OCI-LY7 (cell line): ENCODE measurements at regions not wholly inside any gene's neighbourhood (a gene's known extent, or its start where the extent isn't known, plus 50 kb on each side); places are given as distances from the start of the nearest gene placed in this dataset.

ENCODE experiments used
- BruUV-seq: library from RNA; stranded (reverse); fragments of 400-500 nt; replicated peaks from 2 replicates; lab custom pipeline; 2021; lab: Mats Ljungman, UMichigan
- CTCF ChIA-PET: fragments of 300-600 bp; sonication (Branson Sonifier 250); formaldehyde crosslinking; loops from one replicate; lab custom pipeline; 2022; ENCODE audit warnings: antibody characterized with exemption; ENCODE audit not compliant: unreplicated experiment; lab: Charles Lee
- POLR2A ChIA-PET: fragments of 300-600 bp; sonication (Branson Sonifier 250); formaldehyde crosslinking; loops from one replicate; lab custom pipeline; 2022; ENCODE audit warnings: antibody characterized with exemption; lab: Charles Lee
- DNase-seq: peaks from one replicate; pipeline ENCODE4 v3.0.0-alpha.2; 2015; ENCODE audit warnings: low spot score
- H2AFZ ChIP-seq: fragments of 200-600 bp; sonication (generic), shearing (Covaris generic); 2 replicates; pipeline ENCODE4 v1.6.1; 2014; ENCODE audit warnings: mild to moderate bottlenecking, antibody characterized with exemption, low read length, moderate library complexity
- H3K27ac ChIP-seq: fragments of 200-600 bp; sonication (generic); 2 replicates; pipeline ENCODE4 v1.5.1; 2014; ENCODE audit warnings: mixed run types, low read depth, mild to moderate bottlenecking, moderate library complexity, low read length, inconsistent platforms; ENCODE audit not compliant: poor library complexity, severe bottlenecking
- H3K36me3 ChIP-seq: fragments of 200-600 bp; sonication (generic); 2 replicates; pipeline ENCODE4 v1.6.1; 2014; ENCODE audit warnings: mild to moderate bottlenecking, antibody characterized with exemption, low read length, moderate library complexity, mixed read lengths; ENCODE audit not compliant: insufficient read depth
- H3K4me1 ChIP-seq: fragments of 200-600 bp; sonication (generic); 2 replicates; pipeline ENCODE4 v1.5.1; 2014; ENCODE audit warnings: mild to moderate bottlenecking, low read length; ENCODE audit not compliant: insufficient read depth, poor library complexity, severe bottlenecking
- H3K4me2 ChIP-seq: fragments of 200-600 bp; sonication (generic); 2 replicates; pipeline ENCODE4 v1.6.1; 2014; ENCODE audit warnings: mild to moderate bottlenecking, low read length
- H3K4me3 ChIP-seq: fragments of 200-600 bp; sonication (generic); 2 replicates; pipeline ENCODE4 v1.5.1; 2014; ENCODE audit warnings: mild to moderate bottlenecking, low read depth, low read length; ENCODE audit not compliant: poor library complexity, severe bottlenecking
- H3K79me2 ChIP-seq: fragments of 200-600 bp; sonication (generic); 2 replicates; pipeline ENCODE4 v1.6.1; 2016; ENCODE audit warnings: low read depth, mild to moderate bottlenecking, low read length, moderate library complexity, mixed read lengths; ENCODE audit not compliant: insufficient read depth
- H3K9me2 ChIP-seq: fragments of 200-600 bp; sonication (generic); 2 replicates; pipeline ENCODE4 v1.6.1; 2016; ENCODE audit warnings: mild to moderate bottlenecking, low read length, mixed read lengths; ENCODE audit not compliant: insufficient read depth
- H3K9me3 ChIP-seq: fragments of 200-600 bp; sonication (generic); 2 replicates; pipeline ENCODE4 v1.6.1; 2014; ENCODE audit warnings: mild to moderate bottlenecking, mixed run types, low read length, mixed read lengths
- H4K20me1 ChIP-seq: fragments of 200-600 bp; sonication (generic); 2 replicates; pipeline ENCODE4 v1.6.1; 2014; ENCODE audit warnings: mild to moderate bottlenecking, antibody characterized with exemption, low read length, moderate library complexity, mixed read lengths; ENCODE audit not compliant: insufficient read depth
- EZH2phosphoT487 ChIP-seq: fragments of 200-600 bp; sonication (generic); IDR thresholded peaks from 2 replicates; pipeline ENCODE4 v1.6.1; 2018; ENCODE audit warnings: low read depth, borderline replicate concordance, mild to moderate bottlenecking, mixed run types, antibody characterized with exemption, low read length, moderate library complexity, mixed read lengths
- intact Hi-C: fragments of 100-400 bp; cut with micrococcal nuclease; formaldehyde crosslinking; loops from one replicate; pipeline ENCODE4 v1.10.0; 2022; ENCODE audit not compliant: unreplicated experiment
- TF ChIP-seq, protein P1 (sequence below): fragments of 200-600 bp; sonication (generic); conservative IDR thresholded peaks from 2 replicates; pipeline ENCODE4 v1.5.1; 2014; ENCODE audit warnings: mild to moderate bottlenecking, antibody characterized with exemption, low read length, moderate library complexity, mixed read lengths

- intact Hi-C loops = no loop called here
These were observed 51.9 kb upstream of the CDON start for GRCh38 chr11:126114486-126115126.

GRCh38 chr11:126113963-126114362 is 51.3 kb upstream of the CDON start:
- POLR2A ChIA-PET = interaction anchor here (0.6 to 0.7 kb wide), 2 partner anchors 28 to 177 kb away, joined by 3 to 4 read pairs; no protein-coding TSS in a partner anchor
- Histone ChIP-seq H3K9me2 (no peaks in the 10 kb centered on the region), H2AFZ (no peak overlapping the region), H3K4me2 (no peak overlapping the region), H3K9me3 (no peaks in the 10 kb centered on the region), H3K27ac (no peak overlapping the region), H3K79me2 (no peaks in the 10 kb centered on the region), H3K36me3 (no peaks in the 10 kb centered on the region), H3K4me1 (no peaks in the 10 kb centered on the region), H3K4me3 (no peak overlapping the region), H4K20me1 (no peaks in the 10 kb centered on the region)
- no peak for TF ChIP-seq EZH2phosphoT487
- TF ChIP-seq, protein P1, sequence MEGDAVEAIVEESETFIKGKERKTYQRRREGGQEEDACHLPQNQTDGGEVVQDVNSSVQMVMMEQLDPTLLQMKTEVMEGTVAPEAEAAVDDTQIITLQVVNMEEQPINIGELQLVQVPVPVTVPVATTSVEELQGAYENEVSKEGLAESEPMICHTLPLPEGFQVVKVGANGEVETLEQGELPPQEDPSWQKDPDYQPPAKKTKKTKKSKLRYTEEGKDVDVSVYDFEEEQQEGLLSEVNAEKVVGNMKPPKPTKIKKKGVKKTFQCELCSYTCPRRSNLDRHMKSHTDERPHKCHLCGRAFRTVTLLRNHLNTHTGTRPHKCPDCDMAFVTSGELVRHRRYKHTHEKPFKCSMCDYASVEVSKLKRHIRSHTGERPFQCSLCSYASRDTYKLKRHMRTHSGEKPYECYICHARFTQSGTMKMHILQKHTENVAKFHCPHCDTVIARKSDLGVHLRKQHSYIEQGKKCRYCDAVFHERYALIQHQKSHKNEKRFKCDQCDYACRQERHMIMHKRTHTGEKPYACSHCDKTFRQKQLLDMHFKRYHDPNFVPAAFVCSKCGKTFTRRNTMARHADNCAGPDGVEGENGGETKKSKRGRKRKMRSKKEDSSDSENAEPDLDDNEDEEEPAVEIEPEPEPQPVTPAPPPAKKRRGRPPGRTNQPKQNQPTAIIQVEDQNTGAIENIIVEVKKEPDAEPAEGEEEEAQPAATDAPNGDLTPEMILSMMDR = no peak
- no TSS peak for BruUV-seq
- CTCF ChIA-PET = no interaction called here
- intact Hi-C loops = no loop called here
- DNase-seq = no peak

More at GRCh38 chr11:126114486-126115126, 51.9 kb upstream of the CDON start:
- ChIA-PET POLR2A (interaction anchor here (0.6 to 0.7 kb wide), 2 partner anchors 27 to 177 kb away, joined by 3 to 4 read pairs; no protein-coding TSS in a partner anchor), CTCF (no interaction called here)
- H3K4me2 ChIP-seq = no peak overlapping the region
- DNase-seq = no peak
- no peaks in the 10 kb centered on the region for H3K9me2 ChIP-seq
- no peaks in the 10 kb centered on the region for H3K79me2 ChIP-seq
- H3K36me3 ChIP-seq = no peaks in the 10 kb centered on the region
- no peaks in the 10 kb centered on the region for H3K9me3 ChIP-seq
- no peak overlapping the region for H3K27ac ChIP-seq
- no TSS peak for BruUV-seq
- no peaks in the 10 kb centered on the region for H3K4me1 ChIP-seq
- no peak overlapping the region for H2AFZ ChIP-seq
- no peaks in the 10 kb centered on the region for H4K20me1 ChIP-seq
- TF ChIP-seq, protein P1 = no peak
- no peak for TF ChIP-seq EZH2phosphoT487
- H3K4me3 ChIP-seq = no peak overlapping the region

DNA sequence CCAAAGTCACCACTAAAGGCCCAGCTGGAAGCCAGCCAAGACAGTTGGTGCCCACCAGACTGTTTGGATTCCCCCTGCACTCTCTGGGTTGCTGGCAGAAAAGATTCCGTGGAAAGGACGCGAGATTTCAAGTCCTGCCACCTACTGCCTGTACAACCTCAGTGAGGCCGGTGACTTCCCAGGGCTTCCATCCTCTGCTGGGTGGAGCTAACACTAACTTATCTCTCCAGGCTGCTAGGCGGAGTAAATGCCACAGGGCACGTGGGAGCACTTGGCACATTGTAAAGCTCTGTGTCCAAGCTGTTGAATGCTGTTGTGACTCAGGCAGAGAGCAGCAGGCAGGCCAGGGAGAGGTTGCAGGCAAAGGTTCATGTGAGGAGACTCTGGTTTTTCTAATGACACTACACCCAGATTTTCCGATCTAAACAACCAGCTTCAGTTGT is 50.9 kb upstream of the CDON start:
- no TSS peak for BruUV-seq
- CTCF ChIA-PET = interaction anchor here (0.6 kb wide), 1 partner anchor 16 kb away, joined by 3 read pairs; no protein-coding TSS in a partner anchor
- Histone ChIP-seq H2AFZ (no peak overlapping the region), H3K79me2 (no peaks in the 10 kb centered on the region), H4K20me1 (no peaks in the 10 kb centered on the region), H3K9me2 (no peaks in the 10 kb centered on the region), H3K4me2 (no peak overlapping the region), H3K9me3 (no peaks in the 10 kb centered on the region), H3K27ac (no peak overlapping the region), H3K4me1 (no peaks in the 10 kb centered on the region), H3K36me3 (no peaks in the 10 kb centered on the region), H3K4me3 (no peak overlapping the region)
- intact Hi-C loops = no loop called here
- DNase-seq = no peak
- POLR2A ChIA-PET = no interaction called here
- TF ChIP-seq, protein P1 = no peak
- no peak for TF ChIP-seq EZH2phosphoT487
